Ovary (tissue), 3 donors: ENCODE measurements at regions not wholly inside any gene's neighbourhood (a gene's known extent, or its start where the extent isn't known, plus 50 kb on each side); places are given as distances from the start of the nearest gene placed in this dataset.

ENCODE experiments used
- CTCF ChIP-seq, 3 donors: fragments of 450-650 bp in 2 of 3; fragments of 200-600 bp in 1 of 3; IDR thresholded peaks; one replicate each; pipeline versions ENCODE4 v1.5.1 to v1.8.0; 2016 to 2022; ENCODE audit warnings: antibody characterized with exemption in 3 of 3, mild to moderate bottlenecking in 1 of 3
- EP300 ChIP-seq: sonication (generic); formaldehyde crosslinking; IDR thresholded peaks from one replicate; pipeline ENCODE4 v1.6.1; 2017; ENCODE audit warnings: antibody characterized with exemption
- POLR2A ChIP-seq: fragments of 450-650 bp; IDR thresholded peaks from one replicate; pipeline ENCODE4 v1.6.1; 2017; ENCODE audit warnings: antibody characterized with exemption, mild to moderate bottlenecking, moderate library complexity
- donor health status: DM: no; HTN: no; CAD: no.

DNA sequence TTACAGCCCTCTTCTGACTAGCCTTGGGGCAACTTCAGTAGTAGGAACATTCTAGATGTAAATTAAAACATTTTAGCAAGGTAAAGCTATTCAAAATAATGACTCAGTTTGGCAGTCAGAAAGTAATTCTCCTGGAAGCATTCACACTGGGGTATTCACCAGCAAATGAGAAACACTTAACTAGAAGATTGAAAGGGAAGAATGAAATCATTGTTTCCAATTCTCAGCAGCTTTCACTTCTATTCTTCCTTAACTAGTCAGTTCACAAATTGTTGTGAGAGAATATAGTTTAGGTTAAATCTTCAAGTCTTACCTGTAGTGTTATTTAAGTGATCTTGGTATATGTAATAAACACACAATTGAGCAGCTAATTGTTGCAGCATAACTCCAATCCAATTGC lies 1135.6 kb upstream of the FAM98A start:
- TF ChIP-seq CTCF (IDR thresholded peaks at IDR 0.05), result no peak
- no peak for TF ChIP-seq POLR2A
- TF ChIP-seq EP300, result no peak
